ENCODE measurements at regions not wholly inside any gene's neighbourhood (a gene's known extent, or its start where the extent isn't known, plus 50 kb on each side); places are given as distances from the start of the nearest gene placed in this dataset.

- H3K27ac ChIP-seq = no peak overlapping the region
- peaks cover 8% of the 10 kb centered on the region for H3K27me3 ChIP-seq
- TF ChIP-seq, protein P1, sequence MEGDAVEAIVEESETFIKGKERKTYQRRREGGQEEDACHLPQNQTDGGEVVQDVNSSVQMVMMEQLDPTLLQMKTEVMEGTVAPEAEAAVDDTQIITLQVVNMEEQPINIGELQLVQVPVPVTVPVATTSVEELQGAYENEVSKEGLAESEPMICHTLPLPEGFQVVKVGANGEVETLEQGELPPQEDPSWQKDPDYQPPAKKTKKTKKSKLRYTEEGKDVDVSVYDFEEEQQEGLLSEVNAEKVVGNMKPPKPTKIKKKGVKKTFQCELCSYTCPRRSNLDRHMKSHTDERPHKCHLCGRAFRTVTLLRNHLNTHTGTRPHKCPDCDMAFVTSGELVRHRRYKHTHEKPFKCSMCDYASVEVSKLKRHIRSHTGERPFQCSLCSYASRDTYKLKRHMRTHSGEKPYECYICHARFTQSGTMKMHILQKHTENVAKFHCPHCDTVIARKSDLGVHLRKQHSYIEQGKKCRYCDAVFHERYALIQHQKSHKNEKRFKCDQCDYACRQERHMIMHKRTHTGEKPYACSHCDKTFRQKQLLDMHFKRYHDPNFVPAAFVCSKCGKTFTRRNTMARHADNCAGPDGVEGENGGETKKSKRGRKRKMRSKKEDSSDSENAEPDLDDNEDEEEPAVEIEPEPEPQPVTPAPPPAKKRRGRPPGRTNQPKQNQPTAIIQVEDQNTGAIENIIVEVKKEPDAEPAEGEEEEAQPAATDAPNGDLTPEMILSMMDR (IDR thresholded peaks at IDR 0.05) = no peak
- TF ChIP-seq POLR2A (IDR thresholded peaks at IDR 0.05) = no peak
- H3K36me3 ChIP-seq (replicated peaks in 1 of 2) = no peaks in the 10 kb centered on the region
- no peak for DNase-seq
- intact Hi-C loops (cut with DNase I) = no loop called here
- no peaks in the 10 kb centered on the region for H3K4me1 ChIP-seq (replicated peaks in 1 of 2)
- no peaks in the 10 kb centered on the region for H3K9me3 ChIP-seq (replicated peaks in 1 of 3)
- H3K4me3 ChIP-seq = no peak overlapping the region
Observed at GRCh38 chr2:7480431-7480830, 563.2 kb downstream of the RNF144A start.

DNA sequence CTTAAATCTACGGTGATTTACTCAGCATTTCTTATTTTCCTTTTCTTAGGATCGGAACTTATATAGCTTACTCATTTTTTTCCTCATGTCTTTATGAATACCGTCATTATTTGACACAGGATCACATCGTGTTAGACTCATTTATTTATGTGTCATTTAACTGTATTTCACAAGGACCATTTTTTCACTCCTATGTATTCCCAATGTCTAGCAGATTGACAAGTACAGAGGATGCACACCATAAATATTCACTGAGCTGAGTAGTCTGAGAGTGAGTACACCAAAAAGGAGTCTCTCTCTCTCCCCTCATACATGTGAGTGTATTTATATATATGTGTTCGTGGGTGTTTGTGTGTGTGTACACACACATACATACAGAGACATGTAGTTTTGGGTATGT lies 573.5 kb downstream of the RNF144A start:
- Histone ChIP-seq H3K27me3 (no peaks in the 10 kb centered on the region), H3K4me1 (replicated peaks in 1 of 2) (no peaks in the 10 kb centered on the region), H3K9me3 (replicated peaks in 1 of 3) (no peaks in the 10 kb centered on the region), H3K27ac (no peak overlapping the region), H3K36me3 (replicated peaks in 1 of 2) (no peaks in the 10 kb centered on the region), H3K4me3 (no peak overlapping the region)
- TF ChIP-seq, protein P1 (IDR thresholded peaks at IDR 0.05) = no peak
- TF ChIP-seq POLR2A (IDR thresholded peaks at IDR 0.05) = no peak
- DNase-seq = no peak
- intact Hi-C loops (cut with DNase I) = no loop called here
- 67 to 85% (median 77%) methylated on average over 5 of the region's 5 CpGs for WGBS, 4 donors

GRCh38 chr2:7492719-7493118 lies 575.5 kb downstream of the RNF144A start:
- Histone ChIP-seq H3K9me3 (replicated peaks in 1 of 3) (no peaks in the 10 kb centered on the region), H3K4me1 (replicated peaks in 1 of 2) (no peaks in the 10 kb centered on the region), H3K4me3 (no peak overlapping the region), H3K27ac (no peak overlapping the region), H3K27me3 (no peaks in the 10 kb centered on the region), H3K36me3 (replicated peaks in 1 of 2) (no peaks in the 10 kb centered on the region)
- 87 to 98% (median 89%) methylated on average over 1 of the region's 1 CpG for WGBS, 4 donors
- TF ChIP-seq, protein P1 (IDR thresholded peaks at IDR 0.05) = no peak
- no peak for TF ChIP-seq POLR2A (IDR thresholded peaks at IDR 0.05)
- intact Hi-C loops (cut with DNase I) = no loop called here
- DNase-seq = no peak

- TF ChIP-seq POLR2A (IDR thresholded peaks at IDR 0.05) = no peak
- TF ChIP-seq, protein P1 (IDR thresholded peaks at IDR 0.05) = no peak
- Histone ChIP-seq H3K4me3 (no peak overlapping the region), H3K36me3 (replicated peaks in 1 of 2) (no peaks in the 10 kb centered on the region), H3K27ac (no peak overlapping the region), H3K27me3 (no peaks in the 10 kb centered on the region), H3K9me3 (replicated peaks in 1 of 3) (no peaks in the 10 kb centered on the region), H3K4me1 (replicated peaks in 1 of 2) (no peaks in the 10 kb centered on the region)
- WGBS, 4 donors = 80 to 85% (median 83%) methylated on average over 4 of the region's 4 CpGs
- DNase-seq = no peak
- intact Hi-C loops (cut with DNase I) = no loop called here
Observed at GRCh38 chr2:7497178-7497577, 580.0 kb downstream of the RNF144A start.

All from adrenal gland (tissue), 9 donors.